GM12891 (cell line): ENCODE measurements at regions not wholly inside any gene's neighbourhood (a gene's known extent, or its start where the extent isn't known, plus 50 kb on each side); places are given as distances from the start of the nearest gene placed in this dataset.

Experiments
- PAX5 ChIP-seq: IDR thresholded peaks from 2 replicates; pipeline ENCODE4 v1.6.1; 2011; ENCODE audit warnings: low read length, moderate library complexity, mild to moderate bottlenecking; ENCODE audit not compliant: insufficient read depth, severe bottlenecking
- POLR2A ChIP-seq: IDR thresholded peaks from 2 replicates; pipeline ENCODE4 v1.6.1; 2011; ENCODE audit warnings: low read depth, low read length, control low read depth
- POLR2AphosphoS5 ChIP-seq: IDR thresholded peaks from 2 replicates; pipeline ENCODE4 v1.6.1; 2011; ENCODE audit warnings: low read depth, low read length, control low read depth
- POU2F2 ChIP-seq: IDR thresholded peaks from 2 replicates; pipeline ENCODE4 v1.6.1; 2011; ENCODE audit warnings: low read depth, mild to moderate bottlenecking, control low read depth, low read length, moderate library complexity
- SPI1 ChIP-seq: IDR thresholded peaks from 2 replicates; pipeline ENCODE4 v1.6.1; 2011; ENCODE audit warnings: low read depth, low read length, control low read depth
- TAF1 ChIP-seq: IDR thresholded peaks from 2 replicates; pipeline ENCODE4 v1.6.1; 2011; ENCODE audit warnings: low read depth, low read length, control low read depth

DNA sequence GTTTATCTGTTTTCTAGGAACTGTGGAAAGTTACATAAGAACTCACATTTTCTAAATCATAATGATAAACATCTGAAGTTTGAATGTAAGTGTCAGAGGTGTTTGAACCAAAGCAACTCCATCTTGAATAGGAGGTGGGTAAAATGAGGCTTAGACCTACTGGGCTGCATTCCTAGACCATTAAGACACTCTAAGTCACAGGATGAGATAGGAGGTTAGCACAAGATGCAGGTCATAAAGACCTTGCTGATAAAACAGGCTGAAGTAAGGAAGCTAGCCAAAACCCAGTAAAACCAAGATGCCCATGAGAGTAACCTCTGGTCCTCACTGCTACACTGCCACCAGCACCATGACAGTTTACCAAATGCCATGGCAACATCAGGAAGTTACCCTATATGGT, 297.7 kb upstream of the POU5F2 start:
- TF ChIP-seq POLR2AphosphoS5 (no peak), POLR2A (no peak), TAF1 (no peak), SPI1 (no peak), PAX5 (no peak), POU2F2 (no peak)
